ENCODE measurements at regions not wholly inside any gene's neighbourhood (a gene's known extent, or its start where the extent isn't known, plus 50 kb on each side); places are given as distances from the start of the nearest gene placed in this dataset.

- TF ChIP-seq POLR2A (IDR thresholded peaks at IDR 0.05) (no peak), CTCF (IDR thresholded peaks at IDR 0.05) (no peak)
These were observed 160.3 kb upstream of the PTPRD start for GRCh38 chr9:10773136-10773535.
